Kidney epithelial cell (primary cell): ENCODE measurements at regions not wholly inside any gene's neighbourhood (a gene's known extent, or its start where the extent isn't known, plus 50 kb on each side); places are given as distances from the start of the nearest gene placed in this dataset.

Source experiments
- DNase-seq: peaks from one replicate; pipeline ENCODE4 v3.0.0-alpha.2; 2010; ENCODE audit warnings: low read depth
- H3K27me3 ChIP-seq: 2 replicates; pipeline ENCODE4 v1.6.0; 2011; ENCODE audit warnings: low read length; ENCODE audit not compliant: control insufficient read depth, insufficient read depth
- H3K36me3 ChIP-seq: 2 replicates; pipeline ENCODE4 v1.5.1; 2011; ENCODE audit warnings: low read length; ENCODE audit not compliant: control insufficient read depth, insufficient read depth
- H3K4me3 ChIP-seq: 2 replicates; pipeline ENCODE4 v1.5.1; 2011; ENCODE audit warnings: low read depth, mild to moderate bottlenecking, control low read depth, low read length
- CTCF ChIP-seq: IDR thresholded peaks from 2 replicates; pipeline ENCODE4 v1.5.1; 2011; ENCODE audit warnings: mild to moderate bottlenecking, moderate library complexity, low read length, control low read depth, inconsistent platforms; ENCODE audit not compliant: insufficient read depth, poor library complexity, severe bottlenecking

DNA sequence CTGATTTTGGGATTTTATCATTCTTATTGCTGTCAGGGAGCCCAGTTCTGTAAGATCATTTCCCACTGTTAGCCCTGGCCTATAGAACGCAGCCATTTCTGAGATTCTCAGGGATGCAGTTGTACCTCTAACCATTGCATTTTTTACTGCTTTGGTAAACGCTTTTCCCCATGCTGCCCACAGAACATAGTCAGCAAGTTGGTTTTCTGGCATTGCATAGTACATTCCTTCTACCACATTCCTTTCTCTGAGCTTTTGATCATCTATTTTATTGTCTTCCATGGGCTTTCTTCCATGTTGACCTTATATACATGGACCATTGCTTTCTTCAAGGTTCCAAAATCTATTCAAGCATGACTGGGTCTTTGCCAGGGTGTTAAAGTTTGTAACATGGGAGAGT lies 86.8 kb upstream of the ST6GAL2 start:
- TF ChIP-seq CTCF, result no peak

GRCh38 chr2:106974891-106975290 lies 88.9 kb upstream of the ST6GAL2 start:
- TF ChIP-seq CTCF, result no peak
- DNase-seq, result no peak
- Histone ChIP-seq H3K4me3 (no peak overlapping the region), H3K36me3 (no peaks in the 10 kb centered on the region), H3K27me3 (no peaks in the 10 kb centered on the region)

More for the DNA sequence above, 86.8 kb upstream of the ST6GAL2 start:
- no peaks in the 10 kb centered on the region for H3K36me3 ChIP-seq
- H3K27me3 ChIP-seq, result no peaks in the 10 kb centered on the region
- DNase-seq, result peak; percentile 29
- no peak overlapping the region for H3K4me3 ChIP-seq

DNA sequence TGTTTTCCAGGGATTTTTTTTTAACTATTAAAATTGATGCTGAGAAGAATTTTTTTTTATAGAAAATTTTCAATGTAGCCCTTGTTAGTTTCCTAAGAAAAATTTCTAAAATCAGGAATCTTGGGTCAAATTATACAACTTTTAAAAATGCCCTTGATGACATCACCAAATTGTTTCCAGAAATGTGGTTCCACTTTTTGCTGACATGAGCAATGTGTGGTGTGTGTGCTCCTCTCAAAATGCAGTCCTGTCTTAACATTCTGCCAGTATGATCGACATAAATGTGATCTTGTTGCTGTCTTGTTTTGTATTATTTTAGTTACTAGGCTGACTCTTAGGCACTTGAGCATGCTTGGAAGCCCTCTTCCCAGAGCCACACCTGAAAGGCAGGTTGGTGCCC lies 89.7 kb upstream of the ST6GAL2 start:
- no peak for DNase-seq
- no peak overlapping the region for H3K4me3 ChIP-seq
- H3K36me3 ChIP-seq, result no peaks in the 10 kb centered on the region
- H3K27me3 ChIP-seq, result no peaks in the 10 kb centered on the region
- no peak for TF ChIP-seq CTCF

DNA sequence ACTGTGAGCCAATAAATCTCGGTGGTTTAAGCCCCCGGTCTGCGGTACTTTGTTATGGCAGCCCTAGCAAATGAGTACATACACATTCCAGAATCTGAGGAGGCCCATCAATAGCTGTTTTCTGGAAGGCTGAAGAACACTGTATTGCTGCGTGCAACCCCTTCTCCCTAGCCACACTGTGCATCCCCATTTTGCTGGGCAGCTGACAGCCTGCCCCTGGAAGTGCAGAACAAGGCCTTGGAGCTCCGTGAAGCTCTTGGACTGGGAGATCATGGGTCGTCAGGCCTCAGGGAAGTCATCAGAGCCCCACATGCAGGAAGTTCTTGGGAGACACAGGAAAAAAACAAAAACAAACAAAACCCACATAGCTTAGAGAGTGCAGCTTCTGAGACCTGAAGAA lies 90.6 kb upstream of the ST6GAL2 start:
- Histone ChIP-seq H3K36me3 (no peaks in the 10 kb centered on the region), H3K4me3 (no peak overlapping the region), H3K27me3 (no peaks in the 10 kb centered on the region)
- DNase-seq, result no peak
- no peak for TF ChIP-seq CTCF

- H3K4me3 ChIP-seq, result no peak overlapping the region
- no peak for TF ChIP-seq CTCF
- DNase-seq, result no peak
- no peaks in the 10 kb centered on the region for H3K36me3 ChIP-seq
- H3K27me3 ChIP-seq, result no peaks in the 10 kb centered on the region
Measured at GRCh38 chr2:106977717-106978116, 91.8 kb upstream of the ST6GAL2 start.

- no peak overlapping the region for H3K4me3 ChIP-seq
- DNase-seq, result no peak
- no peak for TF ChIP-seq CTCF
- no peaks in the 10 kb centered on the region for H3K27me3 ChIP-seq
- no peaks in the 10 kb centered on the region for H3K36me3 ChIP-seq
Measured at GRCh38 chr2:106978647-106979046, 92.7 kb upstream of the ST6GAL2 start.
